Anterior cingulate cortex (tissue), 58 donors: ENCODE measurements at regions not wholly inside any gene's neighbourhood (a gene's known extent, or its start where the extent isn't known, plus 50 kb on each side); places are given as distances from the start of the nearest gene placed in this dataset.

Experiments
- DNase-seq, 58 donors: peaks; one replicate each; lab custom pipeline; 2025; lab: John Stamatoyannopoulos, UW

DNA sequence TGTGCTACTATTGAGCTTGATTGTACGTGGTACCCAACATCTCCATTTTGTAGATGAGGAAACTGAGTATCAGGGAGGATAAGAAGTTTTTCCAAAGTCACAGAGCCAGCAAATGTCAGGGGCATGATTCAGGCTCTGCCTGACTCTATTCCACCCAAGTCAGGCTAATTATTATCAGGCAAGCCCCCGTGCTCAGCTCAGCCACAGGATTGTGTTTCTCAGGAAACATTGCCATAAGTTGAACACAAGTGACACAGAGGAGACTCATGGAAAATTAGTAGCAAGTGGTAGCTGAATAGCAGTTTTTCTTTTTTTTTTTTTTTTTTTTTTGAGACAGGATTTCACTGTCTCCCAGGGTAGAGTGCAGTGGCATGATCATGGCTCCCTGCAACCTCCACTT, 260.5 kb downstream of the C1D start:
- DNase-seq: no peak

DNA sequence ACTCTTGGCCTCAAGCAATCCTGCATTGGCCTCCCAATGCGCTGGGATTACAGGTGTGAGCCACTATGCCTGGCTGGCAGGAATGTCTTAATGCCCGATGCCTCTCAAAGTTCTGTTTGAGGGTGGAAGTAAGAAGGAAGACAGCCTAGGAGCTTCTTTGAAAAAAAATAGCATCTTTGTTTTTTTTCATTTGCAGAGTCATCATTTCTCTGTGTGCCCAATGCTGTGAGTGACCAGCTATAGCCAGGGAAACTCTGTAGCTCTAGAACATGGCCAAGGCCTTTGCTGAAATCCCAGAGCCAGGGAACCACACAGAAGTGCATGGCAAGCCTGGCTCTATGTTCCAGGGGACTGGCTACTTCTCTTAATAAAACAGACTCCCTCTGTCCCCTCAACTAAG, 260.0 kb downstream of the C1D start:
- no peak for DNase-seq

DNA sequence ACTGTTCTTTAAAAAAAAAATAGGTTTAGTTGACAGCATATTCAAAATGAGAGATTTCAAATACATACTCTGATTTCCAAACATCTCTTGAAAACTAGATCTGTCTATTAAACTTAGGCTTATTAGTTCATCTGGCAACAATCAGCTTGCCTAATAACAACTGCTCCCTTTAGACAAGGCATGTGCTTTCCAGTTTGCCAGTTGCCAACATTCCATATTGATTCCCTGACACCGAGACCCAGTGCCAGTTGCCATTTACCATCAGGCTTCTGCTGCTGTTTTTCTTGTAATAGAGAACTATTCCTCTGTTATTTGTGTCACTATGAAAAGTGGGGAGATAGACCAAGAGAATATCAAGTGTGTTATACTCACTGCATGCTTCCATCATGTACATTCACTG, 256.0 kb downstream of the C1D start:
- DNase-seq: no peak

DNA sequence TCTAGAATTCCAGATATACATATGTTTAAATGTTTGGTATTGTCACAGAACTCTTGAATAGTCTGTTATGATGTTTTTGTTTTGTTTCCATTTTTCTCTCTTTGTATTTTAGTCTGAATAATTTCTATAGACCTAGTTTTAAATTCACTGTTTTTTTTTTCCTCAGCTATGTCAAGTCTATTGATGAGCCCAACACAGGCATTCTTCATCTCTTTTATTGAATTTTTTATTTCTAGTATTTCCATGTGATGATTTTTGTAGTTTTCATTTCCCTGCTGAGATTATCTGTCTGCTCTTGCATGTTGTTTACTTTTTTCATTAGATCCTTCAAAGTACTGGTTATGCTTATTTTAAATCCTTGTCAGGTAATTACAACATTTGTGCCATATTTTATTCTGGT, 254.7 kb downstream of the C1D start:
- DNase-seq: no peak

GRCh38 chr2:67812682-67813081, 250.1 kb downstream of the C1D start:
- DNase-seq: no peak

DNA sequence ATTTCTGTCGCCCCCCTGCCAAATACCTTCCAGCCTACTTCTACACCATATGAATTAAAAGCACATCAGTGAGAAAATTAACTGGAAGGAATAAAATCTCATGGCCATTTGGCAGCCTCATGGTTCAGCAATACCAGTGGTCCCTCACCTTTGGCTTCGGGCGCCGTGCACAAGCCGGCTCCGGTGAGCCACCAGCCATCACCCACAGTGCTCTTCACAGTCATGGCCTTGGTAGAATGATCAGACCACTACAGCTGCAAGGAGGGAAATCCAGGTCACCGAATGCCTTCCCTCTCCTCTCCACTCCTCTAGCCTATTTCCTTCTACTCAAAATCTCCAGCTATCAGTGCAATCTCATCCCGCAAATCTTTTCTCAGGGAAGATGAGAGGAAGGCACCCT, 239.1 kb downstream of the C1D start:
- DNase-seq: no peak

DNA sequence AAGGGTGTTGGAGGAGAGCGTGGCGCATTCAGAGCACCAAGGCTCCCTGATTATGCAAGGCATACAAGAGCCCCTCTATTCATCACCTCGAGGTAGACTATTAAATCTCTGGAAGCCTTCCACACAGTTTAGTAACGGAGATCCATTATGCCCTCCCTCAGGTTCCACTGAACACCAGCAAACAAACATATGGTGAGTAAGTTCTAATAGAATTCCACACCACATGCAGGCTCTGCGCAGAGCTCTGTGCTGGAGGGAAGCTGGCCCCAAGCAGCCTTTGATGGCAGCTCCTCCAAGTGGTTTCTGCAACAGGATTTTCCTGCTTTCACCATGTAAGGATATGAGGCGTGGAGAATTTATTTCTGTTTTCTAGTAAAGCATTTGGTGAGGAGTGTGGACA, 238.6 kb downstream of the C1D start:
- DNase-seq: no peak

- DNase-seq: no peak
These were observed 237.3 kb downstream of the C1D start for GRCh38 chr2:67825476-67825875.

GRCh38 chr2:67828066-67828465, 234.7 kb downstream of the C1D start:
- DNase-seq: no peak

DNA sequence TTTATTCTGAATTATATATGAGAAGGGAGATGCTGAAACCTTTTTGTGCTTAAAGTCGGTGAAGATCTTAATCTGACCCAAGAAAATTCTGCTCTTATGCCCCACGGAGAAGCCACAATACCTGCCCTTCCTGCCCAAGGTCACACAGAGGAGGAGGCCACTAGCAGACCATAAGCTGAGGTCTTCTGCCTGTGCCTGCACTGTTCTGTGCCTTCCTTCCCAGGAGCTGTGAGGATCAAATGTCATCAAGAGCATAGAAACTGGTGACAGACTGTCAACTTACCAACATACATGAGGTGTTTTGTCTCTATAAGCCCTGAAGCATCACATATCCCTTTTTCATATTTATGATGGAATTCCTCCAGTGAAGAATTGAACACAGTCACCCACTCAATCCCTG, 233.3 kb downstream of the C1D start:
- no peak for DNase-seq

DNA sequence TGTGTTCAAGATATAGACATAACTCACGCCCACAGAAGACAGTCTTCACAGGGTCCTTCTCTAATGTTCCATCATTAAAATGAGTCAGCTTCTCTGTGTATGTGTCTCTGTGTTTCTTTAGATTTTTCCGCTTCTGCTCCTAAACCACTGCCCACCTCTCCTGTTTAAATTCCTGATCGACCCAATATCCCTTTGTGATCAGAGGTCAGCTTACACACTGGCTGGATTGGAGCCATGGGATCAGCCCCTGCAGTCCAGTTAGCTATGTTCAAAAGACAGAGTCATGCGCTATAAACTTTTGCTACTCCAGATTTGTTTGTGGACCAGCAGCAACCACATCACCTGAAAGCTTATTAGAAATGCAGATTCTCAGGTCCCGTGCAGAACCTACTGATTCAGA, 229.2 kb downstream of the C1D start:
- no peak for DNase-seq

DNA sequence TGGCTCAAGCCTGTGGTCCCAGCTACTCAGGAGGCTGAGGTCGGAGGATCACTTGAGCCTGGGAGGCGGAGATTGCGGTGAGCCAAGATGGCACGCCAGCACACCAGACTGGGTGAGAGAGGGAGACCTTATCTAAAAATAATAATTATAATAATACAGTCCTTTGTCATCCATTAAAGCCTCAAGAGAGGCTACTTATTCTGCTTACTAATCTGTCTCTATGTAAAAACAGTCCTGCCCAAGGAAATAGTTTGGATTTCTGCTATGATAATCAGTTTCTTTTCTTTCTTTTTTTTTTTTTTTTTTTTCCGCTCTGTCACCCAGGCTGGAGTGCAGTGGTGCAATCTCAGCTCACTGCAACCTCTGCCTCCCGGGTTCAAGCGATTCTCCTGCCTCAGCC, 228.3 kb downstream of the C1D start:
- DNase-seq: no peak

DNA sequence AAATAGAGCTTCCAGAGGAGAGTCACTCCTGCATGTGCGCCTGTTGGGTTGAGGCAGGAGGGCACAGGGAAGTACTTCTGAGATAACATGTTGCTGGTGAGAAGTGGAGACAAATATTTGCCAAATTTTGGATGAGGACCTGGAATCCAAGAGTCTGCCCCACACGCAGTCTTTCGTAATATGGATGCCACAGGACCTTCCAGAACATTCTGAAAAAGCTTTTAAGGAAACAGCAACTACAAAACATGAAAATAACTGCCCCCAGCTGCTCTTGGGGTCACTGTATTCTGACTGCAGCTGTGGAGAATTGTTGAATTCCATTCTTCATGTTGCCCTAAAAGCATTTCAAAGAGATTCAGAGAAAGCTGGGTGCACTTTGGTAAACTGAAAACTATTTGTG, 227.5 kb downstream of the C1D start:
- no peak for DNase-seq

DNA sequence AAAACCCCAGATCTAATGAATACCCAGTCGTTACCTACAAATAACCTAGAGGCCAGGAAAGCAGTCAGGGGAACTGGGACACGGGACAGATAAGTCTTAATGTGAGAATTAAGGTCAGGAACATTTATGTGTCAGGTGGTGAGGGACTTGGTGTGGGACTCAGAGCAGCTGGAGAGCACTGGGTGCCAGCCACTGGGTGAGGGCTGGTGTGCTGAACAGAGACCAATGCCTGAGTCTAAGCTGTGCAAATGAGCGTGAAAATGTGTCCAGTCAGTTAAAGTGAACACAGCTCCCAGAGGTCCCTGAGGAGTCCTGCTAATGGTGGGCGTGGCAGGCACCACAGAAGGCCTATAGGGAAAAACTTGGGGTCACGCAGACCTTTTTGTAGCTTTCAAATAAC, 225.9 kb downstream of the C1D start:
- no peak for DNase-seq

DNA sequence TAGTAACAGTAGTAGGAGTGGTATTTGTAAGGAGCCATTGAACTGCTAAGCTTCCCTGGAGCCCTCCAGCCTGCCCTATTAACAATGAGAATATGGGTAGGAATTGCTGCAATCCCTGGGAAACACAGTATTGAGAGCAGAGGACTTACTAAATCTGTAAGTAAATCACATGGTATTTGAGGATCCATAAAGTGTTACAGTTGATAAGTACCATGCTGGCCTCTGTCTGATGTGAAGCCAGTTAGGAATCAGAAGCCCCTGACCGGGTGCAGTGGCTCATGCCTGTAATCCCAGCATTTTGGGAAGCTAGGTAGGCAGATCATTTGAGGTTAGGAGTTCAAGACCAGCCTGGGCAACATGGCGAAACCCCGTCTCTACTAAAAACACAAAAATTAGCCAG, 224.6 kb downstream of the C1D start:
- DNase-seq: no peak

- no peak for DNase-seq
These were observed 223.6 kb downstream of the C1D start for GRCh38 chr2:67839242-67839641.

GRCh38 chr2:67839668-67840067, 223.1 kb downstream of the C1D start:
- no peak for DNase-seq

DNA sequence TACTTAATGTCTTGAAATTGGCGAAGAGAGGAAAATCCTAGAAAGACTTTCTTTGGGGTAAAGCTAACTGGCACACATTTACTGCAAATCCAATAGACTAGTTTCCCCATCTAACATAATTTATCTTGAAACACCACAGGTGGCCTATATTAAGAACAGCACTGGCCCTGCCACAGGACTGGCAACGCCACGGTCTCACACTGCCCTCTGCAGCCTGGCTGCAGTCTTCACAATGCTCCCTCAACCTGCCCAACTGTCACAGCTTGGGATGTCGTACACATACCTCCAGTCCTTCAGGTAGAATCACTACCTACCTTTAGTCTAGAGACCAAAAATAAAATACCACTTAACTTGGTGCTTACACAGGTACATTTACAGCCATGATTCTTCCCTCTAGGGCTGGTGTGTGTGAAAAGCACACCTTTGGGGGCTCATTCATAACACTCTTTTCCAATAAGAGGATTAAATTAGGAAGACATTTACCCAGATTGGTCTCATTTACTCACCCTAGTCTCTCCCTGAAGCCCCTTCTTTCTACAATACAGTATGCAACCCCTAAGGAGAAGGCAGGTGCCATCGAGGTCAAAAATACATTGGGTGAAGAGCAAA, 222.2 kb downstream of the C1D start:
- DNase-seq: peak in 43 of 58 donors; percentile 0 to 66 (median 14)

GRCh38 chr2:67841711-67842110, 221.1 kb downstream of the C1D start:
- no peak for DNase-seq

DNA sequence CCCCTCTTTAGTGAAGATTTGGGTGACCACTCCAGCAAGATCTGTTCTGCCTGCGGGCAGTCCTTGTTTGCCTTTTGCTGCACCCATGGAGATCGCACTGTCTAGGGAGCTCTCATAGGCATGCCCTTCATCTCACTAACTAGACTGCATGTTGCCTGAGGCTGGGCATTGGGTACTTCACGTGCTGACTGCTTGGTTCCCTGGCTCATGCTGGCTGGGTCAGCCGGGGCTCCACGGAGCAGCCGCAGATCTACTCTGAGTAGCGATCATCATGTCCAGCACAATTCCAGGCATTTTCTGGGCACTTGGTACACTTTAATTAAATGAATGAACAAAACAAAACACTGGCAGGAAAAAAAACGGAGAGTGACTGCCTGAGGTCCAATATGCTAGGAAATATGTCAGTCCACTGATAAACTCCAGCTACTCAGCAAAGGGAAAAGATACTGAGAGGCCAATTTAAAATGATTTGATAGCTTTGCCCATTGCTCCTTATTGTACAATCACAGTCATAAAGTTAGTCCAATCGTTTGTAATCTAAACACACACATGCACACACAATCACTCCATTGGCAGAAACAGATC, 220.3 kb downstream of the C1D start:
- DNase-seq: no peak

GRCh38 chr2:67844024-67844540, 218.7 kb downstream of the C1D start:
- no peak for DNase-seq

- no peak for DNase-seq
These were observed 217.0 kb downstream of the C1D start for GRCh38 chr2:67845621-67846369.
